ENCODE measurements at regions not wholly inside any gene's neighbourhood (a gene's known extent, or its start where the extent isn't known, plus 50 kb on each side); places are given as distances from the start of the nearest gene placed in this dataset.

- H3K4me3 ChIP-seq (ENCODE audit: low read depth, low read length, poor library complexity, severe bottlenecking), result no peak overlapping the region
- no peaks in the 10 kb centered on the region for H3K36me3 ChIP-seq (ENCODE audit: insufficient read depth, low read length)
- no peaks in the 10 kb centered on the region for H3K9me2 ChIP-seq (ENCODE audit: low read depth, low read length)
- H4K20me1 ChIP-seq (ENCODE audit: insufficient read depth, low read length), result no peaks in the 10 kb centered on the region
- no peak overlapping the region for H3K4me2 ChIP-seq (ENCODE audit: low read length)
- H3K79me2 ChIP-seq (ENCODE audit: insufficient read depth, low read length), result no peaks in the 10 kb centered on the region
- no peak overlapping the region for H2AFZ ChIP-seq (ENCODE audit: low read length)
- no peaks in the 10 kb centered on the region for H3F3A ChIP-seq (ENCODE audit: insufficient read depth, low read length)
- H3K4me1 ChIP-seq (ENCODE audit: insufficient read depth, low read length, severe bottlenecking), result no peaks in the 10 kb centered on the region
- H3K9ac ChIP-seq (ENCODE audit: low read length), result no peak overlapping the region
- no peak for TF ChIP-seq EZH2 (IDR thresholded peaks at IDR 0.05; ENCODE audit: borderline replicate concordance, low read length)
- no peak for TF ChIP-seq CTCF (IDR thresholded peaks at IDR 0.05; ENCODE audit: low read length)
- H3K27ac ChIP-seq (ENCODE audit: low read depth, low read length, poor library complexity, severe bottlenecking), result no peak overlapping the region
- H3K27me3 ChIP-seq (ENCODE audit: insufficient read depth, low read length), result no peaks in the 10 kb centered on the region
- no peaks in the 10 kb centered on the region for H3K9me3 ChIP-seq (ENCODE audit: low read length)
These were observed 178.6 kb downstream of the PLCE1 start for GRCh38 chr10:94172332-94172731.

- Histone ChIP-seq H3K79me2 (ENCODE audit: insufficient read depth, low read length) (no peaks in the 10 kb centered on the region), H3K27me3 (ENCODE audit: insufficient read depth, low read length) (no peaks in the 10 kb centered on the region), H3K36me3 (ENCODE audit: insufficient read depth, low read length) (no peaks in the 10 kb centered on the region), H2AFZ (ENCODE audit: low read length) (no peak overlapping the region), H4K20me1 (ENCODE audit: insufficient read depth, low read length) (no peaks in the 10 kb centered on the region), H3K27ac (ENCODE audit: low read depth, low read length, poor library complexity, severe bottlenecking) (no peak overlapping the region), H3K4me2 (ENCODE audit: low read length) (no peak overlapping the region), H3K9me2 (ENCODE audit: low read depth, low read length) (no peaks in the 10 kb centered on the region), H3K4me3 (ENCODE audit: low read depth, low read length, poor library complexity, severe bottlenecking) (no peak overlapping the region), H3K9me3 (ENCODE audit: low read length) (no peaks in the 10 kb centered on the region), H3K9ac (ENCODE audit: low read length) (no peak overlapping the region), H3F3A (ENCODE audit: insufficient read depth, low read length) (no peaks in the 10 kb centered on the region), H3K4me1 (ENCODE audit: insufficient read depth, low read length, severe bottlenecking) (no peaks in the 10 kb centered on the region)
- TF ChIP-seq CTCF (IDR thresholded peaks at IDR 0.05; ENCODE audit: low read length) (no peak), EZH2 (IDR thresholded peaks at IDR 0.05; ENCODE audit: borderline replicate concordance, low read length) (no peak)
These were observed 179.9 kb downstream of the PLCE1 start for GRCh38 chr10:94173594-94173993.

- no peak overlapping the region for H2AFZ ChIP-seq (ENCODE audit: low read length)
- no peaks in the 10 kb centered on the region for H4K20me1 ChIP-seq (ENCODE audit: insufficient read depth, low read length)
- no peaks in the 10 kb centered on the region for H3K79me2 ChIP-seq (ENCODE audit: insufficient read depth, low read length)
- no peaks in the 10 kb centered on the region for H3K27me3 ChIP-seq (ENCODE audit: insufficient read depth, low read length)
- H3K9ac ChIP-seq (ENCODE audit: low read length), result no peak overlapping the region
- no peaks in the 10 kb centered on the region for H3K9me2 ChIP-seq (ENCODE audit: low read depth, low read length)
- H3F3A ChIP-seq (ENCODE audit: insufficient read depth, low read length), result no peaks in the 10 kb centered on the region
- H3K4me1 ChIP-seq (ENCODE audit: insufficient read depth, low read length, severe bottlenecking), result no peaks in the 10 kb centered on the region
- H3K27ac ChIP-seq (ENCODE audit: low read depth, low read length, poor library complexity, severe bottlenecking), result no peak overlapping the region
- TF ChIP-seq CTCF (IDR thresholded peaks at IDR 0.05; ENCODE audit: low read length), result no peak
- TF ChIP-seq EZH2 (IDR thresholded peaks at IDR 0.05; ENCODE audit: borderline replicate concordance, low read length), result no peak
- H3K9me3 ChIP-seq (ENCODE audit: low read length), result no peaks in the 10 kb centered on the region
- H3K4me2 ChIP-seq (ENCODE audit: low read length), result no peak overlapping the region
- H3K36me3 ChIP-seq (ENCODE audit: insufficient read depth, low read length), result no peaks in the 10 kb centered on the region
- no peak overlapping the region for H3K4me3 ChIP-seq (ENCODE audit: low read depth, low read length, poor library complexity, severe bottlenecking)
These were observed 181.1 kb downstream of the PLCE1 start for GRCh38 chr10:94174838-94175237.

Measured in OCI-LY1 (cell line).